Activated CD8-positive, alpha-beta T cell treated with anti-CD3 and anti-CD28 coated beads for 36 hours (primary cell): ENCODE measurements at regions not wholly inside any gene's neighbourhood (a gene's known extent, or its start where the extent isn't known, plus 50 kb on each side); places are given as distances from the start of the nearest gene placed in this dataset.
"Not testable (repeated sequence)": the region's sequence is repeated elsewhere in the genome, so short reads cannot be mapped to it uniquely, and the experiment has no call there.

Experiments
- ATAC-seq: fragments of 200-7000 bp; cut with Tn5 transposase; one replicate; pipeline ENCODE4 v1.10.0; 2021; ENCODE audit warnings: mild to moderate bottlenecking, moderate library complexity
- CTCF ChIA-PET: fragments of 350-600 bp; sonication (Branson Sonifier 250); formaldehyde crosslinking; loops from one replicate; lab custom pipeline; 2021; ENCODE audit warnings: antibody characterized with exemption; lab: Charles Lee
- POLR2A ChIA-PET: fragments of 350-600 bp; sonication (Branson Sonifier 250); formaldehyde crosslinking; loops from one replicate; lab custom pipeline; 2021; ENCODE audit warnings: antibody characterized with exemption; lab: Charles Lee
- DNase-seq: peaks from one replicate; pipeline ENCODE4 v3.0.0-alpha.2; 2020
- H3K27ac Mint-ChIP-seq: one replicate; pipeline ENCODE4 v1.8.0; 2021; ENCODE audit warnings: mild to moderate bottlenecking, mixed read lengths
- H3K27me3 Mint-ChIP-seq: one replicate; pipeline ENCODE4 v1.8.0; 2021; ENCODE audit warnings: mixed read lengths
- H3K36me3 Mint-ChIP-seq: one replicate; pipeline ENCODE4 v1.8.0; 2021; ENCODE audit warnings: low read depth, mixed read lengths
- H3K4me1 Mint-ChIP-seq: one replicate; pipeline ENCODE4 v1.8.0; 2021; ENCODE audit warnings: low read depth, mixed read lengths
- H3K4me3 Mint-ChIP-seq: one replicate; pipeline ENCODE4 v1.8.0; 2021; ENCODE audit warnings: mild to moderate bottlenecking, moderate library complexity, mixed read lengths
- H3K9me3 Mint-ChIP-seq: one replicate; pipeline ENCODE4 v1.8.0; 2021; ENCODE audit warnings: mixed read lengths
- intact Hi-C: fragments of 100-400 bp; cut with micrococcal nuclease; formaldehyde crosslinking; loops from one replicate; pipeline ENCODE4 v1.10.0; 2022
- TF ChIP-seq, protein P1 (sequence below): fragments of 200-600 bp; IDR thresholded peaks from one replicate; pipeline ENCODE4 v1.8.0; 2022; ENCODE audit warnings: antibody characterized with exemption, mild to moderate bottlenecking

DNA sequence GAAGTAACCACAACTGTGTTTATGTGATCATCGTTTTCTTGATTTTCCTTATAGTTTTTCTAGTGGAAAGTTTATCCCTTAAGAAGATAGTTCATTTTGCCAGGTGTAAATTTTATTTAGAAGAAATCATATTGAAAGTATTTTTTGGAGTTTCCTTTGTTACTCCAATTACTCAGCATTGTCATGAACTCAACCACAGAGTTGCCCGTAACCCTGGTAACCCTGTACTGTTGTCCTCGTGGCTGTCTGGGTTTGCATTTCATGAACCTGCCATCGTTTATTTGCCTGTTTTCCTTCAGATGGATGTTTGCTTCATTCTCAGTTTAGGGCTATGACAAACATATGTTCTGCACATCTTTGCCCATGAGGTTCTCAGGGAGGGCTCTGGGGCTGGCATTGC is 534.3 kb downstream of the GOLGA6L6 start:
- CTCF ChIA-PET, H3K27me3 Mint-ChIP-seq, H3K4me3 Mint-ChIP-seq, H3K9me3 Mint-ChIP-seq, POLR2A ChIA-PET, ATAC-seq, intact Hi-C loops, H3K36me3 Mint-ChIP-seq, H3K27ac Mint-ChIP-seq, DNase-seq, H3K4me1 Mint-ChIP-seq: not testable (repeated sequence)

DNA sequence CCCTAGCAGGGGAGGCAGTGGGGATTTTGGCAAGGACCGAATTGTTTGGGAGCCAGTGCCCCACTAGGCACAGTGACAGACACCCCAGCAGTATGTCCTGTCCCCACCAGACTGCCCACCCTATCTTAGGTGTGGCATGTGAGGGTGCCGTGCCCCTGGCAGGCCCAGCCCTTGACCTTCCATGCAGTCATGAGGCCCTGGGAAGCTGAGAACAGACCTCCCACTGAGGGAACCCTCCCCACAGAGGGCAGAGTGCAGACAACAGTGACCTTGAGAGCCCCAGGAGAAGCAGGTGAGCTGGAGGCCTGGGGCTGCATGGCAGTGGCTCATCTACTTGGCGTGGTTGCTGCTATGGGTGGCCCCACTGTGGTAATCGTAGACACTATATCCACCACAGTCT is 538.1 kb downstream of the GOLGA6L6 start:
- intact Hi-C loops = not testable (repeated sequence)

DNA sequence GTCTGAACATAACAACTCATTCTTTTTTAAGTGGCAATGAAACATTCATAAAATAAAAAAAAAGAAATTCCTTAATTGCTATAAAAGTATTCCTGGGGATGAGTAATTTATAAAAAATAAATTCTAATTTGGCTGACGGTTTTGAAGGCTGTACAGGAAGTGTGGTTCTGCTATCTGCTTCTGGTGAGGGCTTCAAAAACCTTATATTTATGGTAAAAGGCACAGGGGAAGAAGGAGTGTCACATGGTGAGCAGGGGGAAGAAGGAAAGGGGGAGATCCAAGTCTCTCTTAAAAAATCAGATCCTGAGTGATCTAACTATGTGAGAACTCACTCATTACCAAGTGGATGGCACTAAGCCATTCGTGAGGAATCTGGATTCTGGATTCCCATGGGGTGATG is 539.0 kb downstream of the GOLGA6L6 start:
- POLR2A ChIA-PET, DNase-seq, H3K27me3 Mint-ChIP-seq, H3K36me3 Mint-ChIP-seq, H3K9me3 Mint-ChIP-seq, CTCF ChIA-PET, intact Hi-C loops, H3K4me1 Mint-ChIP-seq, H3K4me3 Mint-ChIP-seq, H3K27ac Mint-ChIP-seq, ATAC-seq: not testable (repeated sequence)

More for the DNA sequence above, 538.1 kb downstream of the GOLGA6L6 start:
- ATAC-seq, POLR2A ChIA-PET, DNase-seq, H3K36me3 Mint-ChIP-seq, CTCF ChIA-PET, H3K27me3 Mint-ChIP-seq, H3K4me1 Mint-ChIP-seq, H3K9me3 Mint-ChIP-seq, H3K4me3 Mint-ChIP-seq, H3K27ac Mint-ChIP-seq: not testable (repeated sequence)

DNA sequence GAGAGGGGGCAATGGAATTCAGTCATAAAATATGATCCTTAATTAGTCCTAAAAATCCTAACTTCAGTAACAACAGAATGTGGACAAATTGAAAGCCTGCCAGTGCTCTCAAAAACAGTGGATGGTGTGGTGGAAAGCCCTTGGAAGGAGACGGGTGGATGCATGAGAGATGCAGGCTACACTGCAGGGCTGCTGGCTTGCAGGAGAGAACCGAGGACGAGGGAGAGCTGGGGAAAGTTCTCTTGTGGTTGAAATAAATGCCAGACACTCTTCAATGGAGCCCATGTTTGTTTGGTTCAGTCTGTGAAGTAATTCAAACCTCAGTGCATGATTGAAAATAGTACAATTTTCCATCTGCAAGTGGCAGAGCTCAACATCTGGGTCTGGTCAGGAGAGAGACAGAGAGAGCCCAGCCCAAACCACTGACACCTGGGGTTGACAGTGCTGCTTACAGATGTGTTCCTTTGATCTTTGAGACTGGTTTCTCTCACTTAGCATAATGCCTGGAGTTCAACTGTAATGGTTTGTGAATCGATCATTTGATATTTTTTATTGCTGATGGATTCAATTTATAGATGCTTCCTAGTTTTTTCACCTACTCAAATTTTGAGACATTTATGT is 544.9 kb downstream of the GOLGA6L6 start:
- H3K4me3 Mint-ChIP-seq, H3K27ac Mint-ChIP-seq, POLR2A ChIA-PET, CTCF ChIA-PET, H3K9me3 Mint-ChIP-seq, ATAC-seq, H3K36me3 Mint-ChIP-seq, intact Hi-C loops, DNase-seq, H3K27me3 Mint-ChIP-seq, H3K4me1 Mint-ChIP-seq: not testable (repeated sequence)

DNA sequence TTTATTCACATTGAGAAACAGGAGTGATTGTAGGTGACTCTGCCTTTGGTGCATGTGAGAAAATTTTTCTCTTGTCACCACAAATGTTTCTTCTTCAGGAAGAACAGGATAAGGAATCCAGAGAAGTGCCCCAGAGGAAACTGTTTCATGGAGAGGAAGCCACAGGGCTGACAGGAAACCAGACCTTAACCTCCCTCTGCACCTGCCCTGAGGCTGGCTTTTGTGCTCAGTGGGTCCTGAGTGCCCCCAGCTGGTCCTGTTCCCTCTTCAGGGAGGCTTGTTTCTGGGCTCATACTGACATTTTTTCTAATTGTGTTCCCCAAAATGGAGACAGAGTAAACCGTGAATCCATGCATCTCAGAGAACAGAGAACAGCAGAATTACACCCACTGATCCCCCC is 546.3 kb downstream of the GOLGA6L6 start:
- H3K4me3 Mint-ChIP-seq, H3K27ac Mint-ChIP-seq, intact Hi-C loops, H3K27me3 Mint-ChIP-seq, H3K4me1 Mint-ChIP-seq, POLR2A ChIA-PET, DNase-seq, CTCF ChIA-PET, H3K36me3 Mint-ChIP-seq, ATAC-seq: not testable (repeated sequence)
- H3K9me3 Mint-ChIP-seq = peaks cover 11% of the 10 kb centered on the region

DNA sequence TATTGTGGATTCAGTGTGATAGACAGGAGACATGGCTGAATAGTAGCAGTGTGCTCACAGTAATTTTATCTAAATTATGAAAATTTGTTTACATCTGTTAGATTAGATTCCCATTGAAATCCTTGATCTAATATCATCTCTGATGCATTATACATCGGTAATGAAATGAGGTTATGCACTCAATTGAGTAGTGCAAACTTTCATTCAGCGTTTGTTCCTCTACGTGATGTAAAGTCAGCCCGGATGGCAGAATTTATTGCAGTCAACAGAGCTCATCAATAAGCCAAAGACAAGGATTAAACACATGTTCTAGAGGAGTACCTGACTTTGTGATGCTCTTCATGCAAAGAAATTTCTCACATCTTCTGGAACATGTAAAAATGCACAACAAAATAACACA is 549.2 kb downstream of the GOLGA6L6 start:
- H3K27ac Mint-ChIP-seq = no peak overlapping the region
- no peak for ATAC-seq
- TF ChIP-seq, protein P1, sequence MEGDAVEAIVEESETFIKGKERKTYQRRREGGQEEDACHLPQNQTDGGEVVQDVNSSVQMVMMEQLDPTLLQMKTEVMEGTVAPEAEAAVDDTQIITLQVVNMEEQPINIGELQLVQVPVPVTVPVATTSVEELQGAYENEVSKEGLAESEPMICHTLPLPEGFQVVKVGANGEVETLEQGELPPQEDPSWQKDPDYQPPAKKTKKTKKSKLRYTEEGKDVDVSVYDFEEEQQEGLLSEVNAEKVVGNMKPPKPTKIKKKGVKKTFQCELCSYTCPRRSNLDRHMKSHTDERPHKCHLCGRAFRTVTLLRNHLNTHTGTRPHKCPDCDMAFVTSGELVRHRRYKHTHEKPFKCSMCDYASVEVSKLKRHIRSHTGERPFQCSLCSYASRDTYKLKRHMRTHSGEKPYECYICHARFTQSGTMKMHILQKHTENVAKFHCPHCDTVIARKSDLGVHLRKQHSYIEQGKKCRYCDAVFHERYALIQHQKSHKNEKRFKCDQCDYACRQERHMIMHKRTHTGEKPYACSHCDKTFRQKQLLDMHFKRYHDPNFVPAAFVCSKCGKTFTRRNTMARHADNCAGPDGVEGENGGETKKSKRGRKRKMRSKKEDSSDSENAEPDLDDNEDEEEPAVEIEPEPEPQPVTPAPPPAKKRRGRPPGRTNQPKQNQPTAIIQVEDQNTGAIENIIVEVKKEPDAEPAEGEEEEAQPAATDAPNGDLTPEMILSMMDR = no peak
- DNase-seq = no peak
- no peak overlapping the region for H3K4me3 Mint-ChIP-seq
- ChIA-PET CTCF (no interaction called here), POLR2A (no interaction called here)
- intact Hi-C loops = no loop called here
- no peaks in the 10 kb centered on the region for H3K4me1 Mint-ChIP-seq
- H3K9me3 Mint-ChIP-seq = peaks cover 11% of the 10 kb centered on the region
- no peaks in the 10 kb centered on the region for H3K36me3 Mint-ChIP-seq
- no peaks in the 10 kb centered on the region for H3K27me3 Mint-ChIP-seq

DNA sequence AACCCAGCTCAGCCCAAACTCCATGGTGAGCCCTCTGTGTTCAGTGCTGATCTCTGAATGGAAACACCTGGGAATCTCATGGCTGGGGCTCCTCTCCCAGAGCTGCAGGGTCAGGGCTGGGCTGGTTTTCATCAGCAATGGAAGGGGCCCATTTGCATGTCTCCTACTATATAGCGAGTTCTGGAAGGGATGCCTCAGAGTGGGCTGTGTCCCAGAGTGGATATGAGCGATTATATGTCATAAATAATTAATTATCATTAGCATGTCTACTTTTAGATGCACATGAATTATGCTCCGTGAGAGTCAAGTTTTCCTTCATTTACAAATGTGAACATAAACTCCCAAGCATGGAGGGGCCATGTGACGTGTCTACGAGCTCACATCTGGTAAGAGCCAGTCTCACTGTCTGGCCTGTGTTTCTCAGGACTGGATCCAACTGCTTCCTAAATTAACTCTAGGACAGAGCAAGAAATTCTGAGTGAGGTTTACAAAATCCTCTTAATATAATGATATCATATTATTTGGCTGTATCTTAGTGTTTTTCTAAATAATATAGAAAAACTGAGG is 553.4 kb downstream of the GOLGA6L6 start:
- CTCF ChIA-PET = no interaction called here
- ATAC-seq (no peak), DNase-seq (no peak)
- TF ChIP-seq, protein P1 = no peak
- no peaks in the 10 kb centered on the region for H3K36me3 Mint-ChIP-seq
- no peaks in the 10 kb centered on the region for H3K4me1 Mint-ChIP-seq
- H3K27me3 Mint-ChIP-seq = no peaks in the 10 kb centered on the region
- POLR2A ChIA-PET = no interaction called here
- H3K27ac Mint-ChIP-seq = no peak overlapping the region
- H3K4me3 Mint-ChIP-seq = no peak overlapping the region
- intact Hi-C loops = no loop called here
- H3K9me3 Mint-ChIP-seq = peaks cover 12% of the 10 kb centered on the region
